ENCODE measurements at regions not wholly inside any gene's neighbourhood (a gene's known extent, or its start where the extent isn't known, plus 50 kb on each side); places are given as distances from the start of the nearest gene placed in this dataset.
"Not testable (repeated sequence)": the region's sequence is repeated elsewhere in the genome, so short reads cannot be mapped to it uniquely, and the experiment has no call there.

DNA sequence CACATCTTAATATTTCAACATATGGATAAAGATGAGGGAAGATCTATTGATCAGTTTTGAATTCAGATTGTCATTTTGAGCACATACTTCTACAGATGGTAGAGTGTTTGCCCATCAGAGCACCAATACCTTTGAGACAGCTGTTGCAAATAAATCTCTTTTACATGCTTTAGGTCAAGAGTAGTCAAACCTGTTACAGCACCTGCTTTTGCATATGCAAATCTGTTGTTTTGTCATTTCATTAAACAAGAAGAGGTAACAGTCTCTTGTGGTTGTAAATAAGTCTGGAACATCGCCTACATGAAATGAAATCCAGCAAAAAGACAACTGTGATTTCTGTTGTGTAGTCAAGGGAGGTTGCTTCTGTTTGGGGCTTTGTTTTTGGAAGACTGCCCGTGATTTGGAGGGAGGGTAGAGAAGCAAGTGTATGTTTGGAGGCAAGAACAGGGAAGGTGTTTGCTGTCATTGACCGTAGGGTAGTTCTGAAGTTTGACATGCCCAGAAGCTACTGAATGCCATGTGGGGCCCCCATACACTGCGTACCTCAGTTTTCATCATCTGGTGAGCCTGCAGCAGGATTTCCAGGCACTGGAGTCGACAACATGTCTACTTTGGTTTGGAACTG is 233.6 kb upstream of the PPP1R3A start:
- H3K9me3 Mint-ChIP-seq, result peaks cover 4% of the 10 kb centered on the region
- no peak for DNase-seq (ENCODE audit: low spot score)
- H3K36me3 Mint-ChIP-seq, result no peaks in the 10 kb centered on the region
- no peaks in the 10 kb centered on the region for H3K4me1 Mint-ChIP-seq (ENCODE audit: low read depth in 2 of 2)
- no peaks in the 10 kb centered on the region for H3K27me3 Mint-ChIP-seq
- no peak overlapping the region for H3K4me3 Mint-ChIP-seq
- no peak for ATAC-seq
- no peak overlapping the region for H3K27ac Mint-ChIP-seq

DNA sequence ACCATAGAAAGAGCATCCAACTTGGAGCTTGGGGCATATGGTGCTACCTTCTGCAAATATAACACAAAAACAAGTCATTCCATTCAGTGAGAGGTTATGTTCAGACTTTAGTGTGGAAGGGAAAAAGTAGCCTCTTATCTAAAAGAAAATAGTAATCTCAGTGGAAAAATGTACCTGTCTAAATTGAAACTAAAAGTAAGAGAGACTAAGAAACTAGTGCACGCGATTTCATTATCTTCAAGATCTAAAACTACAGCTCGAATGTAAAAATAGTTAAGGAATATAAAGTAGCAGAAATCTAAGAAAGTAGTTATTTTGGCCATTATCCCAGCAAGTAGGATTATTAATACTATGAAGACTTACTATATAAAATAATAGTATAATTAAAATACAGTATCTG is 233.0 kb upstream of the PPP1R3A start:
- H3K27ac Mint-ChIP-seq, result no peak overlapping the region
- H3K4me3 Mint-ChIP-seq, result no peak overlapping the region

DNA sequence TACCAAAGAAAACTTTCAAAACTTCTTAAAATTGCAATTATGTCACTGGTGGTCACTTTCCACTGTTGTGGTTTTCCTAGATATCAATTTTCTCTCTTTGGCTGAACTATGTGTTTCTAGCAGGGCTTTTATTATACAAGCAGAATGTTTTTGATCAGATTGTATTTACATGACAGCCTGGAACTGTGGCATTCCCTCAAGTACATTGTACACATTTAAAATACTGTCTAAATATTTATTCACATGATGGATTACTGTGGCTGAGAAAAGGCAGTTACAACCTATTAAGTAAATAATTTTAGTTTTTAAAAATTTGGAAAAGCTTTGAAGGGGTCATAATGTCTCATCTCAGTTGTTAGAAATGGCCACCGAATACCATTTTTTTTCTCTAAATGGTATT is 231.9 kb upstream of the PPP1R3A start:
- ATAC-seq (no peak), DNase-seq (ENCODE audit: low spot score) (no peak)
- Mint-ChIP-seq H3K27me3 (no peaks in the 10 kb centered on the region), H3K4me1 (ENCODE audit: low read depth in 2 of 2) (no peaks in the 10 kb centered on the region), H3K4me3 (no peak overlapping the region), H3K27ac (no peak overlapping the region), H3K36me3 (no peaks in the 10 kb centered on the region), H3K9me3 (peaks cover 4% of the 10 kb centered on the region)

More for the DNA sequence above, 233.0 kb upstream of the PPP1R3A start:
- no peaks in the 10 kb centered on the region for H3K27me3 Mint-ChIP-seq
- DNase-seq (ENCODE audit: low spot score), result no peak
- H3K4me1 Mint-ChIP-seq (ENCODE audit: low read depth in 2 of 2), result no peaks in the 10 kb centered on the region
- H3K36me3 Mint-ChIP-seq, result no peaks in the 10 kb centered on the region
- peaks cover 4% of the 10 kb centered on the region for H3K9me3 Mint-ChIP-seq
- ATAC-seq, result no peak

DNA sequence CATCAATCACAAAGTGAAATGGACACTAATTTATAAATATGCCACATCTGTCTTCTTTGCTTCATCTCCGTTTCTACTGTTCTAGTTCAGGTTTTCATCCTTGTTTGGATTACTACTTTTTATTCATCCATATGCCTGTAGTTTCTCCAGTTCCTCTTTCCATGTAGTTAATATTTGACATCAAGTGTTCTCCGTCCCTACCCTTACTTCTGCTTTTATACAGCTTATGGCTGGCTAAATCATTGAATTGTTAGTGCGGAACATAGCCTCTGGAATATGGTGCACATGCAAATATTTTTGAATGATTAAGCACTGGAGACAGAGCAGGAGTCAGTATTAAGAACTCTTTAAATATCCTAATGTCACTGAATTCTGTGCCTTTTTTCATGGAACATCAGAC is 230.0 kb upstream of the PPP1R3A start:
- Mint-ChIP-seq H3K27me3 (no peaks in the 10 kb centered on the region), H3K4me1 (ENCODE audit: low read depth in 2 of 2) (no peaks in the 10 kb centered on the region), H3K9me3 (peaks cover 2% of the 10 kb centered on the region), H3K27ac (no peak overlapping the region), H3K36me3 (no peaks in the 10 kb centered on the region), H3K4me3 (no peak overlapping the region)
- ATAC-seq (no peak), DNase-seq (ENCODE audit: low spot score) (no peak)

DNA sequence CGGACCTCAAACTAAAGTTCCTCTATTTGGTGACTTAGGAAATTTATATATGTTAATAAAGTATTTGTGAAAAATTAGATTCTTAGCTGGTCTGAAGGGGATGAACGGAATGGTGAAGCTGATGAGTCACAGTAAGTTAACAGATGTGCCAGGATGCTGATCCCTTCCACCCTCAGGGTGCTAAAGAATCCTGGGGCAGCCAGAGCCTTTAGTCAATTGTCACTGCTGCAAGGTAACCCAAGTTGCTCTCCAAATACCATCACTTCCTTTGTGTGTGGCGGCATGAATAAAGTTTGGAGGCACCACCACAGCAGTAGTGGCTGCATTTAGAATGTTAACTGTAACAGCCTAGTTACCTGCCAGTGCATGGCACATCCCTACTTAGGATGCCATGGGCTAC is 222.6 kb upstream of the PPP1R3A start:
- ATAC-seq (no peak), DNase-seq (ENCODE audit: low spot score) (no peak)
- H3K9me3 Mint-ChIP-seq, result peaks cover 3% of the 10 kb centered on the region
- no peak overlapping the region for H3K4me3 Mint-ChIP-seq
- H3K4me1 Mint-ChIP-seq (ENCODE audit: low read depth in 2 of 2), result no peaks in the 10 kb centered on the region
- no peak overlapping the region for H3K27ac Mint-ChIP-seq
- no peaks in the 10 kb centered on the region for H3K27me3 Mint-ChIP-seq
- no peaks in the 10 kb centered on the region for H3K36me3 Mint-ChIP-seq

DNA sequence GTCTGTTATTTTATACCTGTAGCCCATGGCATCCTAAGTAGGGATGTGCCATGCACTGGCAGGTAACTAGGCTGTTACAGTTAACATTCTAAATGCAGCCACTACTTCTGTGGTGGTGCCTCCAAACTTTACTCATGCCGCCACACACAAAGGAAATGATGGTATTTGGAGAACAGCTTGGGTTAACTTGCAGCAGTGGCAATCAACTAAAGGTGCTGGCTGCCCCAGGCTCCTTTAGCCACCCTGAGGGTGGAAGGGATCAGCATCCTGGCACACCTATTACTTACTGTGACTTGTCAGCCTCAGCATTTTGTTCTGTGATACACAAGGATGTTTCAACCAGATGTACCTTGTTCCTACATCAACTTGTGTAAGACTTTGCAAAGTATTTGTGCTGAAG is 221.8 kb upstream of the PPP1R3A start:
- DNase-seq (ENCODE audit: low spot score) (no peak), ATAC-seq (no peak)
- H3K36me3 Mint-ChIP-seq, result no peaks in the 10 kb centered on the region
- H3K27ac Mint-ChIP-seq, result no peak overlapping the region
- peaks cover 3% of the 10 kb centered on the region for H3K9me3 Mint-ChIP-seq
- no peak overlapping the region for H3K4me3 Mint-ChIP-seq
- no peaks in the 10 kb centered on the region for H3K4me1 Mint-ChIP-seq (ENCODE audit: low read depth in 2 of 2)
- H3K27me3 Mint-ChIP-seq, result no peaks in the 10 kb centered on the region

DNA sequence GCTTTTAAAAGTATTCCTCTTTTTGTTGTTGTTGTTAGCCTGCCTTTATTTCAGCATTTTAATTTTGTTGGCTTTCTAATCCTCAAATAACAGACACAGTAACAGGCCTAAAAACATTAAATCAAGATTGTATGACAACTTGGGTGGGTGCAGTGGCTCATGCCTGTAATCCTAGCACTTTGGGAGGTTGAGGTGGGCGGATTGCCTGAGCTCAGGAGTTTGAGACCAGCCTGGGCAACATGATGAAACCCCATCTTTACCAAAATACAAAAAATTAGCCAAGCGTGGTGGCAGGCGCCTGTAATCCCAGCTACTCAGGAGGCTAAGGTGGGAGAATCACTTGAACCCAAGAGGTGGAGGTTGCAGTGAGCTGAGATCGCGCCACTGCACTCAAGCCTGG is 220.9 kb upstream of the PPP1R3A start:
- not testable (repeated sequence) for H3K27me3 Mint-ChIP-seq; H3K36me3 Mint-ChIP-seq; H3K4me1 Mint-ChIP-seq (ENCODE audit: low read depth in 2 of 2); H3K27ac Mint-ChIP-seq; H3K4me3 Mint-ChIP-seq; H3K9me3 Mint-ChIP-seq; DNase-seq (ENCODE audit: low spot score); ATAC-seq

DNA sequence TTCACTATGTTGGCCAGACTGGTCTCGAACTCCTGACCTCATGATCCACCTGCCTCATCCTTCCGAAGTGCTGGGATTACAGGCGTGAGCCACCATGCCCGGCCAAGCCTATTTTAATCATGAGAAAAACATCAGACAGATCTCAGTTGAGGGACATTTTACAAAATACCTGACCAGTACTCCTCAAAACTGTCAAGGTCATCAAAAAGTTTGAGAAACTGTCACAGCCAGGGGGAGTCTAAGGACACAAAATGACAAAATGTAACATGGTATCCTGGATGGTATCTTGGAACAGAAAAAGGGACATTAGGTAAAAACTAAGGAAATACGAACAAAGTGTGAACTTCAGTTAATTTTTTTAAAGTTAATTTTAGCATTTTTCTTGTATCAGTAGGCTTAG is 219.8 kb upstream of the PPP1R3A start:
- peaks cover 3% of the 10 kb centered on the region for H3K9me3 Mint-ChIP-seq
- no peak for ATAC-seq
- H3K27ac Mint-ChIP-seq, result no peak overlapping the region
- H3K4me3 Mint-ChIP-seq, result no peak overlapping the region
- no peak for DNase-seq (ENCODE audit: low spot score)
- no peaks in the 10 kb centered on the region for H3K27me3 Mint-ChIP-seq
- no peaks in the 10 kb centered on the region for H3K4me1 Mint-ChIP-seq (ENCODE audit: low read depth in 2 of 2)
- no peaks in the 10 kb centered on the region for H3K36me3 Mint-ChIP-seq

DNA sequence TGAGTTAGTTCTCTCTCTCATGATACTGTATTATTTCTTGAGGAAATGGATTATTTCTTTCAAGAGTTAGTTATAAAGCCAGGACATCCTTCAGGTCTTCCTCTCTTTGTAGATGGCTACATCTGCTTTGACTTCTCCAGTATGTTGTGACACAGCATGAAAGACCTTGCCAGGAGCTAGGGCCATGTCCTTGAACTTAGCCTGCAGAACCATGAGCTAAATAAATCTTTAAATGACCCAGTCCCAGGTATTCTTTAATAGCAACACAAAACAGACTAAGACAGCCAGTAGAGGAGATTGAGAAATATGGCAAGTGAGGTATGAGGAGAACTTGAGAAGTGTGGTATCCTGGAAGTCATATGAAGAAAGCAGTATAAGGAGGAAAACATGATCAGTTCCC is 214.9 kb upstream of the PPP1R3A start:
- H3K36me3 Mint-ChIP-seq, result no peaks in the 10 kb centered on the region
- H3K4me1 Mint-ChIP-seq (ENCODE audit: low read depth in 2 of 2), result no peaks in the 10 kb centered on the region
- no peaks in the 10 kb centered on the region for H3K27me3 Mint-ChIP-seq
- H3K27ac Mint-ChIP-seq, result no peak overlapping the region
- H3K4me3 Mint-ChIP-seq, result no peak overlapping the region
- no peak for ATAC-seq
- DNase-seq (ENCODE audit: low spot score), result no peak
- H3K9me3 Mint-ChIP-seq, result peaks cover 11% of the 10 kb centered on the region

DNA sequence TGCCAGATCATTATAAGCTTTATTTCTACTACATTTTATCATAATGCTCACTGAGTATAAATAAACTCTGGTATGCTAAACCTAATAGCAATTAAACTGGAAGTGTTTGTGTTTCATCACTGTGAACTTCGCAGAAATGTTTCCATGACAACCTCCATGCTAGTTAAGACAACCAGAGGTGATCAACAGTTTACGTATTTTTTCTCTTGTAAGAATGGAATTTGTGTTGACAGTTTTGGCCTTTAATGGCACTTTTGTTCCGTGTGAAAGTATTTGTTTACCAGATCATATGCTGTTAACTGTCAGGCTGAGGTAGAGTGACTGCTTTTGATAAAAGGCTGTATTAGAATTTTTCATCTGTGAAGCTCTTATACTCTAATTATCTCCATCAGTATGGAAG is 212.1 kb upstream of the PPP1R3A start:
- Mint-ChIP-seq H3K27me3 (no peaks in the 10 kb centered on the region), H3K36me3 (no peaks in the 10 kb centered on the region), H3K4me3 (no peak overlapping the region), H3K9me3 (peaks cover 8% of the 10 kb centered on the region), H3K4me1 (ENCODE audit: low read depth in 2 of 2) (no peaks in the 10 kb centered on the region), H3K27ac (no peak overlapping the region)
- DNase-seq (ENCODE audit: low spot score) (no peak), ATAC-seq (no peak)

DNA sequence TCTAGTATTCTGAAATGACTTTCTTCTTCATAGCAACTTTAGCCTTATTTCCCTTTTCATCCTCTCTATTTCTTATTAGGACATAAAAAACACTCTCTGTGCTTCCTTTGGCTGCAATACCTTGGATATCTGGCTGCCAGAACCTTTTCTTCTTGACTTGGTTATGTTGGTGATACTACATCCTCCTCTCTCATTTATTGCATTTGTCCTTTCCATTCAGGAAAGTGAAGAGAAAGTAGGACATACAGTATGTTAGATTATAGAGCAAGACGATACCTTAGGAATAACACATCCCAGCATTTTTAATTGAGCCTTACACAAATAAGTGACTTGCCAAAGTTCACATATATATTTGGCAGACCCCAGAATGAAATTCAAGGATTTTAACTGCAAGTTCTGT is 210.1 kb upstream of the PPP1R3A start:
- no peak overlapping the region for H3K4me3 Mint-ChIP-seq
- no peaks in the 10 kb centered on the region for H3K27me3 Mint-ChIP-seq
- no peaks in the 10 kb centered on the region for H3K36me3 Mint-ChIP-seq
- H3K9me3 Mint-ChIP-seq, result peaks cover 14% of the 10 kb centered on the region
- H3K27ac Mint-ChIP-seq, result no peak overlapping the region
- DNase-seq (ENCODE audit: low spot score), result no peak
- ATAC-seq, result no peak
- no peaks in the 10 kb centered on the region for H3K4me1 Mint-ChIP-seq (ENCODE audit: low read depth in 2 of 2)

DNA sequence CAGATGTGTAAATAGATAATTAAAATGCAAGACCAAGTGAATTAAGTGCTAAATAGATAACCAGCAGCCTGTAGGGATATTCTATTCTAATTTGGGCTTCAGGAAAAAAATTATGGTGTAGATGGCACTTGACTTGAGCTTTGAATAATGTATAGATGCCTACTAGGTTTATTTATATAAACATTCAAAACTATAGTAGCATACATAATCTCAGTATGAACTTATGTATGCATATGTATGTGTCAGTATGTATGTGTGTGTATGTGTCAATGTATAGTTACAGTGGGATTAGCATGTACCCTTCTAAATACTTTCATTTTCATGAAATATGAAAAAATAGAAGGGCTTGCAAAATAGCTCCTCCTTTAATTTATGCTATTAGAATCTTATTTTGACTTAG is 207.3 kb upstream of the PPP1R3A start:
- Mint-ChIP-seq H3K36me3 (no peaks in the 10 kb centered on the region), H3K27me3 (no peaks in the 10 kb centered on the region), H3K9me3 (peaks cover 6% of the 10 kb centered on the region), H3K27ac (no peak overlapping the region), H3K4me1 (ENCODE audit: low read depth in 2 of 2) (no peaks in the 10 kb centered on the region), H3K4me3 (no peak overlapping the region)
- ATAC-seq, result no peak
- no peak for DNase-seq (ENCODE audit: low spot score)

DNA sequence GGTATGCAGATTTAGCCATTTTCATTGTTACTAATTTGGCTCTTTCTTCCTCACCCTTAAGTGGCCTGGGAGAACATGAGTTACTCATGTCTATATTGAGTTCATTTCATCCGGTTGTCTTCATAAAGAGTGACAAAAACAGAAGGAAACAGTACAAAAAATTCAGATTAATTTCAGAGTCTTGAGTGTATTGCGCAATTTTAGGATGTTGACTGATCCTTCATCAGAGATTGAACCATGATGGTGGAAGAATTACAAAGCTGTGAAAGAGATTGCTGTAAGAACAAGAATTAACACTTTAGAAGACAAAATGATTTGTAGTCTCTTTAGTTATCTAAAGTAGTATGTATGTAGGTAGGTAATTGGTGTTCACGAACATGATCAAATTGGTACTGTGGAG is 194.0 kb upstream of the PPP1R3A start:
- H3K27ac Mint-ChIP-seq, result no peak overlapping the region
- DNase-seq (ENCODE audit: low spot score) (no peak), ATAC-seq (no peak)
- no peaks in the 10 kb centered on the region for H3K4me1 Mint-ChIP-seq (ENCODE audit: low read depth in 2 of 2)
- no peak overlapping the region for H3K4me3 Mint-ChIP-seq
- no peaks in the 10 kb centered on the region for H3K36me3 Mint-ChIP-seq
- H3K27me3 Mint-ChIP-seq, result no peaks in the 10 kb centered on the region
- peaks cover 8% of the 10 kb centered on the region for H3K9me3 Mint-ChIP-seq

DNA sequence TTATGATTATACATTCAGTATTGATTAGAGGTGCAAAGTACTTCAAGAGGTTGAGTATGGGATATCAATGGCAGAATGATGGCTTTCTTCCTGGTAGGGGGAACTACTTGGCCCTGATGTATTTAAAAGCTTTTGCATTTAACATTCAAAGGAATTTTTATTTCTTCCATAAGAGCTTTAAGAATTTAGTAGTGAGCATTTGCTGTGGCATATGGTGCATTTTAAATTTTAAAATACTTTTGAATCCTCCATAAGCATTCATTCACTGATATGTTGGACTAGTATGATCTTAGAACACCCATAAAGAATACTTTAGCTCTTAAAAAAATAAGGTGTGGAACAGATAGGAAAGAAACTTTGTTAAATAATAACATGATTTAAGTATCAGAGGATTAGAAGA is 191.9 kb upstream of the PPP1R3A start:
- Mint-ChIP-seq H3K36me3 (no peaks in the 10 kb centered on the region), H3K27ac (no peak overlapping the region), H3K9me3 (peaks cover 8% of the 10 kb centered on the region), H3K4me1 (ENCODE audit: low read depth in 2 of 2) (no peaks in the 10 kb centered on the region), H3K4me3 (no peak overlapping the region), H3K27me3 (no peaks in the 10 kb centered on the region)
- DNase-seq (ENCODE audit: low spot score) (no peak), ATAC-seq (no peak)

DNA sequence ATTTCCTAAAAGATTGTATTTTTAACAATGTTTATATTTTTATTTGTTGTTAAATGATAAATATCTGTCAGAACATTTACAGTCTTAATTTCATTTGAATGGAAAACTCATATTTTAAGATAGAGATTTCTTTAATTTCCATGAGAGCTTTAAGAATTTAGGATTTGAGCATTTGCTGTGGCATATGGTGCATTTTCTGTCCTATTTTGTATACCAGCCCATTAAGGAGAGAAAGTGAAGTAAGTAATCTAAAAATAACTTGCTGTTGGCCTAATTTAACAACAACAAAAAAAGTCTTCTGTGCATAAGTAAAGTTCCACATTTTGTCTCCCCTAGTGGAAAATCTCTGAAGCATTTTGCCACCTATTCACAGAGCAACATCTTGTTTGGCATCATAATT is 190.9 kb upstream of the PPP1R3A start:
- no peak for ATAC-seq
- DNase-seq (ENCODE audit: low spot score), result no peak
- no peaks in the 10 kb centered on the region for H3K4me1 Mint-ChIP-seq (ENCODE audit: low read depth in 2 of 2)
- no peak overlapping the region for H3K4me3 Mint-ChIP-seq
- H3K36me3 Mint-ChIP-seq, result no peaks in the 10 kb centered on the region
- H3K9me3 Mint-ChIP-seq, result peaks cover 5% of the 10 kb centered on the region
- H3K27me3 Mint-ChIP-seq, result no peaks in the 10 kb centered on the region
- no peak overlapping the region for H3K27ac Mint-ChIP-seq

Data from natural killer cell treated with Interleukin-12 subunit alpha and Interleukin-12 subunit beta and Interleukin-15 and Interleukin-18, amount 100 ng/mL, for 72 hours (primary cell).